Stomach (tissue), 8 donors: ENCODE measurements at regions not wholly inside any gene's neighbourhood (a gene's known extent, or its start where the extent isn't known, plus 50 kb on each side); places are given as distances from the start of the nearest gene placed in this dataset.

Experiments
- DNase-seq, 2 donors: peaks; one replicate each; pipeline versions ENCODE4 v3.0.0 to v3.0.0-alpha.2; 2013 to 2019
- H3K27ac ChIP-seq, 5 donors: fragments of 200-600 bp in 4 of 5; sonication (generic) in 4 of 5; one replicate each; pipeline ENCODE4 v1.5.1; 2013 to 2019; ENCODE audit warnings: mild to moderate bottlenecking in 1 of 5, moderate library complexity in 1 of 5
- H3K27me3 ChIP-seq, 3 donors: fragments of 200-600 bp; sonication (generic); one replicate each; pipeline ENCODE4 v1.5.1; 2017 to 2019; ENCODE audit warnings: mixed run types in 1 of 3
- H3K36me3 ChIP-seq, 4 donors: fragments of 200-600 bp; sonication (generic); 1 replicate in 3 of 4; 2 replicates in 1 of 4; pipeline ENCODE4 v1.5.1; 2016 to 2019
- H3K4me1 ChIP-seq, 4 donors: fragments of 200-600 bp; sonication (generic); one replicate each; pipeline ENCODE4 v1.5.1; 2016 to 2019
- H3K4me3 ChIP-seq, 4 donors: fragments of 200-600 bp; sonication (generic) in 3 of 4; one replicate each; pipeline ENCODE4 v1.5.1; 2016 to 2019; ENCODE audit warnings: mild to moderate bottlenecking in 1 of 4
- H3K9me3 ChIP-seq, 4 donors: fragments of 200-600 bp; sonication (generic); one replicate each; pipeline ENCODE4 v1.5.1; 2016 to 2019
- EP300 ChIP-seq: sonication (generic); formaldehyde crosslinking; IDR thresholded peaks from one replicate; pipeline ENCODE4 v1.6.1; 2017; ENCODE audit warnings: antibody characterized with exemption
- POLR2A ChIP-seq, 4 donors: fragments of 450-650 bp; IDR thresholded peaks; one replicate each; pipeline ENCODE4 v1.6.1; 2016; ENCODE audit warnings: antibody characterized with exemption in 4 of 4, control low read depth in 2 of 4, mild to moderate bottlenecking in 1 of 4, moderate library complexity in 1 of 4
- POLR2AphosphoS5 ChIP-seq, 3 donors: sonication (generic); formaldehyde crosslinking; IDR thresholded peaks; one replicate each; pipeline ENCODE4 v1.6.1; 2016; ENCODE audit warnings: antibody characterized with exemption in 3 of 3
- WGBS, 5 donors: extraction: QIAGEN DNeasy Blood & Tissue Kit in 3 of 5; methylation state at CpG; one replicate each; pipeline versions ENCODE4 v1.1.5 to v1.1.7; 2013 to 2018; 5-methylcytosine and 5-hydroxymethylcytosine counted together
- intact Hi-C: fragments of 100-400 bp; cut with DNase I; formaldehyde crosslinking; loops from one replicate; pipeline ENCODE4 v1.15.1; 2023; ENCODE audit warnings: low total_unique reads
- TF ChIP-seq, protein P1 (sequence below), 7 experiments: fragments of 450-650 bp in 4 of 7; fragments of 200-600 bp in 3 of 7; sonication (generic) in 3 of 7; IDR thresholded peaks; one replicate each; pipeline ENCODE4 v1.5.1; 2016 to 2019; ENCODE audit warnings: antibody characterized with exemption in 7 of 7, control low read depth in 2 of 7, mild to moderate bottlenecking in 1 of 7
- donor health status: healthy with polysubstance abuse.
- donor health status: Bipolar disorder and iron deficiency.
- donor health status: healthy.

DNA sequence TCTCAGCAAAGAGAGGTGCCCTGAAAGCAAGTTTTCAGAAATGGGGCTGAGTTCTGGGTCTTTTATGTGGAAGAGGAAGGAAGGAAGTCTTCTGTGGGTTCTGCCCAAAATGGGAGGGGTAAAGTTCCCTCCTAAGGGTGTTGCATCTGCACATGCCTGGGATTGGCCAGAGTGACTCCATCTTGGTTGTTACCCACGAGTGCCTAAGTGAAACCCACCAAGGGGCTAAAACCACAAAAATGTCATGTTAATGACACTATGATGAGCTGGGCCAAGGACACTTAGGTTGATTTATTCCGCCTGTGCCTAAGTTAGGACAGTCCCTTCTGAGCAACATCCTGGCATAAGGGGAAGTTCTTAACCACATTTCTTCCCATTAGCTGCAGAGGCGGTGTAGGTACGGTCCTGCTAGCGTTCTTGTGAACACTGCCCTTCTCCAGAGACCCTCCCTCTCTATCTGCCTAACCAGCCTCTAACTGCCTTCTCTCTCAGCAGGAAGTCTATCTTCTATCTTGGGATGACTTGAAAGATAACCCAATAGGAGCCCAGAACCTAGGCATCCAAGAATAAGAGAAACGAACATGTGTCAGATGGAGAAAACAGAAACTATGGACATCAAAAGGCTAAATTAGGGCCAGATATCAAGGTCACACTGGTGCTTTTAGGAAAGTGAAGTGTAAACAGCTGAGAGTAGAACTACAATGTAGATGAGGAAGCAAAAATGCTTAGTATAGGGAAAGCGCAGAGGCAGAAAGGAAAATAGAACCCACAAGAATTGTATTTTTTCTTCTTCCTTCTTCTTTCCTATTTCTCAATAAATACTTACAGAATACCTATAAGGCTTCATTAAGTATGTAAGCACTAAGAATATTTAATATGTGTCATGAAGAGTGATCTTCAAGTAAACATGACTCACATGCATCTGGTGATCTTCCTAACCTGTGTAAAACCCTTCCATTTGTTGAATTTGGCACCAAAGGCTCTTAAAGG is 104.2 kb upstream of the AMN1 start:
- peak in 1 of 2 donors; percentile 21 for DNase-seq
- 67 to 83% (median 71%) methylated on average over 7 of the region's 7 CpGs for WGBS, 5 donors
- peak overlapping the region in 2 of 5 donors; percentile 57 to 59 for H3K27ac ChIP-seq
- H3K36me3 ChIP-seq: no peaks in the 10 kb centered on the region
- H3K4me1 ChIP-seq: no peaks in the 10 kb centered on the region
- intact Hi-C loops: no loop called here
- H3K9me3 ChIP-seq: peaks cover 0 to 18% (median 11%) of the 10 kb centered on the region in 4 donors
- TF ChIP-seq, protein P1, sequence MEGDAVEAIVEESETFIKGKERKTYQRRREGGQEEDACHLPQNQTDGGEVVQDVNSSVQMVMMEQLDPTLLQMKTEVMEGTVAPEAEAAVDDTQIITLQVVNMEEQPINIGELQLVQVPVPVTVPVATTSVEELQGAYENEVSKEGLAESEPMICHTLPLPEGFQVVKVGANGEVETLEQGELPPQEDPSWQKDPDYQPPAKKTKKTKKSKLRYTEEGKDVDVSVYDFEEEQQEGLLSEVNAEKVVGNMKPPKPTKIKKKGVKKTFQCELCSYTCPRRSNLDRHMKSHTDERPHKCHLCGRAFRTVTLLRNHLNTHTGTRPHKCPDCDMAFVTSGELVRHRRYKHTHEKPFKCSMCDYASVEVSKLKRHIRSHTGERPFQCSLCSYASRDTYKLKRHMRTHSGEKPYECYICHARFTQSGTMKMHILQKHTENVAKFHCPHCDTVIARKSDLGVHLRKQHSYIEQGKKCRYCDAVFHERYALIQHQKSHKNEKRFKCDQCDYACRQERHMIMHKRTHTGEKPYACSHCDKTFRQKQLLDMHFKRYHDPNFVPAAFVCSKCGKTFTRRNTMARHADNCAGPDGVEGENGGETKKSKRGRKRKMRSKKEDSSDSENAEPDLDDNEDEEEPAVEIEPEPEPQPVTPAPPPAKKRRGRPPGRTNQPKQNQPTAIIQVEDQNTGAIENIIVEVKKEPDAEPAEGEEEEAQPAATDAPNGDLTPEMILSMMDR (IDR thresholded peaks at IDR 0.05): no peak
- TF ChIP-seq POLR2A (IDR thresholded peaks at IDR 0.05) (no peak), EP300 (no peak), POLR2AphosphoS5 (IDR thresholded peaks at IDR 0.05) (no peak)
- no peaks in the 10 kb centered on the region for H3K27me3 ChIP-seq
- H3K4me3 ChIP-seq: no peak overlapping the region

DNA sequence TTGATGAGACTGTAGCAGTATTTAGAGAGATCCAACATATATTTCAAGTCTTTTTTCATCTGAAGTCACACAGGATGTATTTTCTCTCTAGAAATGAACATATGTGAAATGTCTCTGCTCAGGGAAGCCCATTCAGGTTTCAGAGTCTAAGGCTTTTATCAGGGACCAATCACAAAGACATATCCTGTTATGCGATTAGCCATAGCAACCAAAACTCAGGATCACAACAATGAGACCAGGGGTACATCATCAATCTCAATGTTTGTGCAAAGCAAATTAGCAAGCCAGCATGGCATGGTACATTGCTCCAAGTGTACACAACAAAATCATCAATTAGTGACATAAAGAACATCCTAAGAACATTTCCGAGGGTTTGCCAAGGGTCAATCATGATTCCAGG is 99.2 kb upstream of the AMN1 start:
- H3K4me1 ChIP-seq: no peaks in the 10 kb centered on the region
- peaks cover 0 to 31% (median 14%) of the 10 kb centered on the region in 4 donors for H3K9me3 ChIP-seq
- TF ChIP-seq, protein P1 (IDR thresholded peaks at IDR 0.05): no peak
- TF ChIP-seq POLR2AphosphoS5 (IDR thresholded peaks at IDR 0.05) (no peak), EP300 (no peak), POLR2A (IDR thresholded peaks at IDR 0.05) (no peak)
- 85 to 91% (median 87%) methylated on average over 2 of the region's 2 CpGs for WGBS, 5 donors
- intact Hi-C loops: no loop called here
- DNase-seq: no peak
- H3K36me3 ChIP-seq: no peaks in the 10 kb centered on the region
- no peak overlapping the region for H3K27ac ChIP-seq
- H3K4me3 ChIP-seq: no peak overlapping the region
- H3K27me3 ChIP-seq: no peaks in the 10 kb centered on the region

DNA sequence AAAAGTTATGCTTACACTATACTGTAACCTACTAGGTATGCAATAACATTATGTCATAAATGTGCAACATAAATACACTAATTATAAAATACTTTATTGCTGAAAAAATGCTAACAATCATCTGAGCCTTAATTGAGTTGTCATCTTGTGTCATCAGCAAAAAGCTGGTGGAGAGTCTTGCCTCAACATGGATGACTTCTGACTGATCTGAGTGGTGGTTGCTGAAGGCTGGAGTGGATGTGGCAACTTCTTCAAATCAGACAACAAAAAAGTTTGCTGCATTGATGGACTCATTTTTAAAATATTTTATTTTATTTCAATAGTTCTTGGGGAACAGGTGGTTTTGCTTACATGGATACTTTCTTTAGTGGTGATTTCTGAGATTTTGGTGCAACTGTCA is 93.9 kb upstream of the AMN1 start:
- intact Hi-C loops: no loop called here
- peaks cover 0 to 18% (median 6%) of the 10 kb centered on the region in 4 donors for H3K9me3 ChIP-seq

DNA sequence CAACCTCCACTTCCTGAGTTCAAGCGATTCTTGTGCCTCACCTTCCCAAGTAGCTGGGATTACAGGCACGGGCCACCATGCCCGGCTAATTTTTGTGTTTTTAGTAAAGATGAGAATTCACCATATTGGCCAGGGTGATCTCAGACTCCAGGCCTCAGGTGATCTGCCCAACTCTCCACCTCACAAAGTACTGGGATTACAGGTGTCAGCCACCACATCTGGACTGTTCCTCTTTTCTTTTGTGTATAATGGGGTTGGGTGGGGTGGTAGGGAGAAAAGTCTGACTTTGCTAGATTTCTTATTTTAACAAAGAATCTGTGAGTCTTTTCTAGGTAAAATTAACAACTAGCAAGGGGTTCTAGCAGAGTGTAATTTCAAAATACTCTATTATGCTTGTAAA is 92.7 kb upstream of the AMN1 start:
- DNase-seq: no peak
- peaks cover 0 to 16% (median 6%) of the 10 kb centered on the region in 4 donors for H3K9me3 ChIP-seq
- no peaks in the 10 kb centered on the region for H3K36me3 ChIP-seq
- no peak overlapping the region for H3K27ac ChIP-seq
- H3K4me3 ChIP-seq: no peak overlapping the region
- no peaks in the 10 kb centered on the region for H3K27me3 ChIP-seq
- H3K4me1 ChIP-seq: no peaks in the 10 kb centered on the region
- intact Hi-C loops: no loop called here
- TF ChIP-seq, protein P1 (IDR thresholded peaks at IDR 0.05): no peak
- TF ChIP-seq POLR2AphosphoS5 (IDR thresholded peaks at IDR 0.05): no peak
- 90 to 96% (median 94%) methylated on average over 3 of the region's 3 CpGs for WGBS, 5 donors

More for the DNA sequence above, 93.9 kb upstream of the AMN1 start:
- no peaks in the 10 kb centered on the region for H3K4me1 ChIP-seq
- DNase-seq: no peak
- no peaks in the 10 kb centered on the region for H3K27me3 ChIP-seq
- H3K36me3 ChIP-seq: no peaks in the 10 kb centered on the region
- TF ChIP-seq EP300 (no peak), POLR2A (IDR thresholded peaks at IDR 0.05) (no peak), POLR2AphosphoS5 (IDR thresholded peaks at IDR 0.05) (no peak)
- TF ChIP-seq, protein P1 (IDR thresholded peaks at IDR 0.05): no peak
- H3K27ac ChIP-seq: no peak overlapping the region
- no peak overlapping the region for H3K4me3 ChIP-seq
